Fibroblast of skin of left quadriceps (primary cell): ENCODE measurements at regions not wholly inside any gene's neighbourhood (a gene's known extent, or its start where the extent isn't known, plus 50 kb on each side); places are given as distances from the start of the nearest gene placed in this dataset.
A peak's percentile ranks its signal among the peaks of the same experiment; 100 is the strongest.
"Not testable (repeated sequence)": the region's sequence is repeated elsewhere in the genome, so short reads cannot be mapped to it uniquely, and the experiment has no call there.

Experiments used
- DNase-seq, 2 experiments: peaks; one replicate each; pipeline ENCODE4 v3.0.0-alpha.2; 2013; ENCODE audit warnings: low read depth in 2 of 2

- DNase-seq = no peak
Observed at GRCh38 chr6:130715058-130715457, 112.1 kb upstream of the SMLR1 start.

GRCh38 chr6:130716466-130716865 lies 110.7 kb upstream of the SMLR1 start:
- no peak for DNase-seq

GRCh38 chr6:130717657-130718056 lies 109.5 kb upstream of the SMLR1 start:
- no peak for DNase-seq

- no peak for DNase-seq
Observed at GRCh38 chr6:130720076-130720715, 107.0 kb upstream of the SMLR1 start.

- no peak for DNase-seq
Observed at GRCh38 chr6:130724089-130724488, 103.1 kb upstream of the SMLR1 start.

GRCh38 chr6:130725551-130725950 lies 101.7 kb upstream of the SMLR1 start:
- DNase-seq = no peak

- not testable (repeated sequence) for DNase-seq
Observed at GRCh38 chr6:130728064-130728463, 99.1 kb upstream of the SMLR1 start.

- DNase-seq = no peak
Observed at GRCh38 chr6:130730600-130730999, 96.6 kb upstream of the SMLR1 start.

GRCh38 chr6:130734161-130734560 lies 93.0 kb upstream of the SMLR1 start:
- DNase-seq = no peak

- DNase-seq = no peak
Observed at GRCh38 chr6:130740308-130740707, 86.9 kb upstream of the SMLR1 start.

- DNase-seq = no peak
Observed at GRCh38 chr6:130742131-130742681, 85.0 kb upstream of the SMLR1 start.

GRCh38 chr6:130743175-130743574 lies 84.0 kb upstream of the SMLR1 start:
- no peak for DNase-seq

GRCh38 chr6:130744576-130745366 lies 82.4 kb upstream of the SMLR1 start:
- DNase-seq = no peak

- DNase-seq = no peak
Observed at GRCh38 chr6:130748041-130748440, 79.2 kb upstream of the SMLR1 start.

- DNase-seq = no peak
Observed at GRCh38 chr6:130749402-130749801, 77.8 kb upstream of the SMLR1 start.

GRCh38 chr6:130752267-130752666 lies 74.9 kb upstream of the SMLR1 start:
- DNase-seq = peak; percentile 44 to 48

- no peak for DNase-seq
Observed at GRCh38 chr6:130754786-130755367, 72.3 kb upstream of the SMLR1 start.

- no peak for DNase-seq
Observed at GRCh38 chr6:130755368-130756034, 71.7 kb upstream of the SMLR1 start.

GRCh38 chr6:130756824-130757223 lies 70.4 kb upstream of the SMLR1 start:
- no peak for DNase-seq

GRCh38 chr6:130758813-130759212 lies 68.4 kb upstream of the SMLR1 start:
- no peak for DNase-seq

- no peak for DNase-seq
Observed at GRCh38 chr6:130760006-130760405, 67.2 kb upstream of the SMLR1 start.

- DNase-seq = no peak
Observed at GRCh38 chr6:130761286-130761685, 65.9 kb upstream of the SMLR1 start.
